ENCODE measurements at regions not wholly inside any gene's neighbourhood (a gene's known extent, or its start where the extent isn't known, plus 50 kb on each side); places are given as distances from the start of the nearest gene placed in this dataset.
"Not testable (repeated sequence)": the region's sequence is repeated elsewhere in the genome, so short reads cannot be mapped to it uniquely, and the experiment has no call there.

GRCh38 chr6:144677263-144677662 lies 392.1 kb downstream of the UTRN start:
- H3K36me3 Mint-ChIP-seq (ENCODE audit: insufficient read depth in 1 of 3, low read depth in 3 of 3): peaks cover 20 to 53% (median 35%) of the 10 kb centered on the region in 3 experiments
- H2BK12ac ChIP-seq (ENCODE audit: insufficient read length, low read depth, low read length); H3K9ac ChIP-seq (ENCODE audit: extremely low read depth, insufficient read length, low read length); H4K91ac ChIP-seq (ENCODE audit: insufficient read length, low read depth, low read length); H2AK5ac ChIP-seq (ENCODE audit: insufficient read length, low read length); H3K4me3 Mint-ChIP-seq; H3K14ac ChIP-seq (ENCODE audit: insufficient read depth, low read length); H3K79me1 ChIP-seq (ENCODE audit: insufficient read depth, low read depth, low read length, poor library complexity, severe bottlenecking); H2BK15ac ChIP-seq (ENCODE audit: low read depth, low read length); H3K27me3 Mint-ChIP-seq (ENCODE audit: low read depth); H2BK20ac ChIP-seq (ENCODE audit: low read depth, low read length, poor library complexity, severe bottlenecking); H3K18ac ChIP-seq (ENCODE audit: insufficient read length, low read depth, low read length); H3K4me1 ChIP-seq (ENCODE audit: insufficient read depth, low read length); H3K23ac ChIP-seq (ENCODE audit: insufficient read length, low read depth, low read length); H3K27ac Mint-ChIP-seq; H2BK120ac ChIP-seq (ENCODE audit: low read depth, low read length, poor library complexity, severe bottlenecking); H3T11ph ChIP-seq (ENCODE audit: low read length); H3K27me3 ChIP-seq (ENCODE audit: insufficient read depth, low read length); DNase-seq; H3K23me2 ChIP-seq (ENCODE audit: insufficient read length, low read depth, low read length, poor library complexity, severe bottlenecking); H3K56ac ChIP-seq (ENCODE audit: insufficient read length, low read depth, low read length); H4K8ac ChIP-seq (replicated peaks; ENCODE audit: insufficient read length, low read depth, low read length); H2BK5ac ChIP-seq (ENCODE audit: insufficient read length, low read length); H2AFZ ChIP-seq (ENCODE audit: low read length); H4K20me1 ChIP-seq (ENCODE audit: control insufficient read depth, insufficient read depth, insufficient read length); H3K27ac ChIP-seq (ENCODE audit: insufficient read length, low read depth, low read length); H3K4me2 ChIP-seq (ENCODE audit: insufficient read depth, insufficient read length, low read length); H3K79me2 ChIP-seq (ENCODE audit: insufficient read depth, low read length); H4K5ac ChIP-seq (ENCODE audit: insufficient read length, low read depth, low read length); H3K9me3 ChIP-seq (ENCODE audit: control insufficient read depth, low read depth, low read length); H3K4ac ChIP-seq (ENCODE audit: low read depth, low read length): not testable (repeated sequence)
- H3K9me3 Mint-ChIP-seq: peaks cover 29 to 33% of the 10 kb centered on the region in 2 experiments
- H3K4me1 Mint-ChIP-seq: peaks cover 9 to 14% of the 10 kb centered on the region in 2 experiments
- WGBS (ENCODE audit: extremely low coverage, insufficient read length, low lambda C conversion rate): no CpG with 5 or more reads among the region's 4 CpGs

All from H9 (cell line).